HG03175 (cell line): ENCODE measurements at regions not wholly inside any gene's neighbourhood (a gene's known extent, or its start where the extent isn't known, plus 50 kb on each side); places are given as distances from the start of the nearest gene placed in this dataset.

Source experiments
- ATAC-seq: cut with Tn5 transposase; IDR thresholded peaks from one replicate; pipeline ENCODE4 v1.9.1; 2021; ENCODE audit warnings: mild to moderate bottlenecking, moderate library complexity; ENCODE audit not compliant: unreplicated experiment

- no peak for ATAC-seq
Measured at GRCh38 chrX:133159205-133159604, 58.9 kb downstream of the TFDP3 start.

- peak; percentile 66 for ATAC-seq
Measured at GRCh38 chrX:133151336-133151735, 54.4 kb upstream of the USP26 start.

- ATAC-seq: no peak
Measured at GRCh38 chrX:133150730-133151129, 53.8 kb upstream of the USP26 start.
